GM23338 (cell line): ENCODE measurements at regions not wholly inside any gene's neighbourhood (a gene's known extent, or its start where the extent isn't known, plus 50 kb on each side); places are given as distances from the start of the nearest gene placed in this dataset.

Experiments
- ATAC-seq: fragments of 200-7000 bp; cut with Tn5 transposase; 3 replicates; pipeline ENCODE4 v1.9.1; 2020
- DNase-seq: peaks from one replicate; pipeline ENCODE4 v3.0.0-alpha.2; 2015; ENCODE audit warnings: low spot score
- H2AFZ ChIP-seq: fragments of 200-600 bp; sonication (generic); 2 replicates; pipeline ENCODE4 v1.8.0; 2016; ENCODE audit warnings: antibody characterized with exemption, mild to moderate bottlenecking, moderate library complexity
- H3F3A ChIP-seq: fragments of 200-600 bp; sonication (generic); replicated peaks from 2 replicates; pipeline ENCODE4 v1.8.0; 2017; ENCODE audit warnings: antibody characterized with exemption, mixed run types, low read depth
- H3K27ac ChIP-seq: fragments of 200-600 bp; sonication (generic); 2 replicates; pipeline ENCODE4 v1.6.1; 2016; ENCODE audit warnings: low read depth
- H3K27me3 ChIP-seq: fragments of 200-600 bp; sonication (generic); 2 replicates; pipeline ENCODE4 v1.8.0; 2016; ENCODE audit warnings: mild to moderate bottlenecking, mixed run types, moderate library complexity; ENCODE audit not compliant: insufficient read depth
- H3K36me3 ChIP-seq: fragments of 200-600 bp; sonication (generic); 2 replicates; pipeline ENCODE4 v1.8.0; 2016; ENCODE audit warnings: mild to moderate bottlenecking; ENCODE audit not compliant: insufficient read depth
- H3K4me1 ChIP-seq: fragments of 200-600 bp; sonication (generic); 2 replicates; pipeline ENCODE4 v1.8.0; 2016; ENCODE audit warnings: mild to moderate bottlenecking, moderate library complexity; ENCODE audit not compliant: insufficient read depth
- H3K4me2 ChIP-seq: fragments of 200-600 bp; sonication (generic); 2 replicates; pipeline ENCODE4 v1.7.1; 2017; ENCODE audit warnings: mixed run types
- H3K4me3 ChIP-seq: fragments of 200-600 bp; sonication (generic); 2 replicates; pipeline ENCODE4 v1.6.1; 2016; ENCODE audit warnings: mixed run types
- H3K79me2 ChIP-seq: fragments of 200-600 bp; sonication (generic); replicated peaks from 2 replicates; pipeline ENCODE4 v1.8.0; 2017; ENCODE audit warnings: mild to moderate bottlenecking; ENCODE audit not compliant: insufficient read depth
- H3K9me2 ChIP-seq: fragments of 200-600 bp; sonication (generic); 2 replicates; pipeline ENCODE4 v1.8.0; 2017; ENCODE audit not compliant: insufficient read depth
- H4K20me1 ChIP-seq: fragments of 200-600 bp; sonication (generic); replicated peaks from 2 replicates; pipeline ENCODE4 v1.8.0; 2017; ENCODE audit warnings: mild to moderate bottlenecking; ENCODE audit not compliant: insufficient read depth
- H3K27ac Mint-ChIP-seq: 2 replicates; pipeline ENCODE4 v1.8.0; 2020; ENCODE audit warnings: inconsistent platforms, mild to moderate bottlenecking, moderate library complexity, mixed read lengths
- H3K27me3 Mint-ChIP-seq: 3 replicates; pipeline ENCODE4 v1.8.0; 2022; ENCODE audit warnings: low read depth, mild to moderate bottlenecking, moderate library complexity, mixed read lengths, inconsistent platforms; ENCODE audit not compliant: insufficient read depth, poor library complexity
- H3K36me3 Mint-ChIP-seq: 3 replicates; pipeline ENCODE4 v1.8.0; 2021; ENCODE audit warnings: low read depth, mild to moderate bottlenecking, inconsistent platforms, moderate library complexity, mixed read lengths
- H3K4me1 Mint-ChIP-seq: 3 replicates; pipeline ENCODE4 v1.8.0; 2020; ENCODE audit warnings: mild to moderate bottlenecking, inconsistent platforms, mixed read lengths
- H3K4me3 Mint-ChIP-seq: 3 replicates; pipeline ENCODE4 v1.8.0; 2021; ENCODE audit warnings: moderate library complexity, mild to moderate bottlenecking, inconsistent platforms, mixed read lengths
- H3K9me3 Mint-ChIP-seq: 3 replicates; pipeline ENCODE4 v1.8.0; 2020; ENCODE audit warnings: moderate library complexity, mild to moderate bottlenecking, inconsistent platforms, mixed read lengths
- CREB1 ChIP-seq: fragments of 250-450 bp; sonication (Bioruptor Pico); IDR thresholded peaks from 2 replicates; pipeline ENCODE4 v1.5.0; 2020; ENCODE audit warnings: low read depth, mild to moderate bottlenecking, moderate library complexity
- CTCF ChIP-seq, 2 experiments: fragments of 200-600 bp in 1 of 2; sonication (generic) in 1 of 2; conservative IDR thresholded peaks; 2 replicates each; pipeline versions ENCODE4 v1.5.1 to v1.6.1; 2016 to 2017; ENCODE audit warnings: antibody characterized with exemption in 2 of 2, low read depth in 2 of 2, mild to moderate bottlenecking in 2 of 2, moderate library complexity in 1 of 2
- NANOG ChIP-seq: IDR thresholded peaks from 2 replicates; pipeline ENCODE4 v1.6.1; 2016; ENCODE audit warnings: antibody characterized with exemption, borderline replicate concordance
- POLR2AphosphoS5 ChIP-seq: IDR thresholded peaks from 2 replicates; pipeline ENCODE4 v1.6.1; 2016; ENCODE audit warnings: antibody characterized with exemption, low read depth
- REST ChIP-seq: IDR thresholded peaks from one replicate; pipeline ENCODE4 v1.6.1; 2018; ENCODE audit warnings: antibody characterized with exemption; ENCODE audit not compliant: unreplicated experiment
- STAT1 ChIP-seq: IDR thresholded peaks from one replicate; pipeline ENCODE4 v1.6.1; 2016; ENCODE audit warnings: antibody characterized with exemption; ENCODE audit not compliant: unreplicated experiment
- ZNF114 ChIP-seq: fragments of 250-450 bp; sonication (Bioruptor Pico); IDR thresholded peaks from 2 replicates; pipeline ENCODE4 v1.5.0; 2020; ENCODE audit warnings: mild to moderate bottlenecking, moderate library complexity

- no peaks in the 10 kb centered on the region; the same call in 2 of the 3 replicates for H3K9me3 Mint-ChIP-seq
- peak; percentile 43 for TF ChIP-seq REST
- no peak for TF ChIP-seq NANOG
- no peak for TF ChIP-seq CREB1 (CRISPR knock-in tag)
- no peak for TF ChIP-seq CTCF (conservative IDR thresholded peaks at IDR 0.05; ENCODE audit: low read depth in 2 of 2)
- peaks cover 38% of the 10 kb centered on the region for H3K4me1 ChIP-seq
- peaks cover 41% of the 10 kb centered on the region for H3K27me3 Mint-ChIP-seq
- H3K79me2 ChIP-seq = no peaks in the 10 kb centered on the region
- no peaks in the 10 kb centered on the region for H3K36me3 Mint-ChIP-seq
- H3K27me3 ChIP-seq = peaks cover 59% of the 10 kb centered on the region
- H3K4me2 ChIP-seq = peak overlapping the region; percentile 13
- no peak overlapping the region for H2AFZ ChIP-seq
- H3F3A ChIP-seq = no peaks in the 10 kb centered on the region
- ATAC-seq (peak; percentile 16), DNase-seq (peak; percentile 60)
- no peak overlapping the region for H3K4me3 Mint-ChIP-seq
- no peak overlapping the region for H3K27ac Mint-ChIP-seq
- H3K27ac ChIP-seq = no peak overlapping the region
- H3K4me1 Mint-ChIP-seq = peaks cover 47% of the 10 kb centered on the region
- no peaks in the 10 kb centered on the region for H3K9me2 ChIP-seq
- peak overlapping the region; percentile 25 for H3K4me3 ChIP-seq
- no peaks in the 10 kb centered on the region for H3K36me3 ChIP-seq
- H4K20me1 ChIP-seq = no peaks in the 10 kb centered on the region
These were observed 629.1 kb downstream of the ZEB2 start for GRCh38 chr2:143890798-143891197.

GRCh38 chr2:143889216-143889615, 630.7 kb downstream of the ZEB2 start:
- Mint-ChIP-seq H3K9me3 (no peaks in the 10 kb centered on the region; the same call in 2 of the 3 replicates), H3K4me1 (peaks cover 41% of the 10 kb centered on the region), H3K27ac (no peak overlapping the region), H3K27me3 (peaks cover 35% of the 10 kb centered on the region), H3K36me3 (no peaks in the 10 kb centered on the region), H3K4me3 (no peak overlapping the region)
- Histone ChIP-seq H3K79me2 (no peaks in the 10 kb centered on the region), H3K4me3 (no peak overlapping the region), H3K36me3 (no peaks in the 10 kb centered on the region), H3K4me2 (no peak overlapping the region), H3K4me1 (peaks cover 36% of the 10 kb centered on the region), H3K27me3 (peaks cover 50% of the 10 kb centered on the region), H4K20me1 (no peaks in the 10 kb centered on the region), H3F3A (no peaks in the 10 kb centered on the region), H3K27ac (no peak overlapping the region), H2AFZ (no peak overlapping the region), H3K9me2 (no peaks in the 10 kb centered on the region)
- no peak for ATAC-seq
- DNase-seq = no peak
- TF ChIP-seq REST = no peak
- TF ChIP-seq ZNF114 (CRISPR knock-in tag) = no peak
- TF ChIP-seq POLR2AphosphoS5 = no peak
- TF ChIP-seq STAT1 = no peak
